HG03520 (cell line): ENCODE measurements at regions not wholly inside any gene's neighbourhood (a gene's known extent, or its start where the extent isn't known, plus 50 kb on each side); places are given as distances from the start of the nearest gene placed in this dataset.
"Not testable (repeated sequence)": the region's sequence is repeated elsewhere in the genome, so short reads cannot be mapped to it uniquely, and the experiment has no call there.

ENCODE experiments used
- ATAC-seq: cut with Tn5 transposase; IDR thresholded peaks from one replicate; pipeline ENCODE4 v1.9.1; 2021; ENCODE audit warnings: mild to moderate bottlenecking, moderate library complexity; ENCODE audit not compliant: unreplicated experiment

DNA sequence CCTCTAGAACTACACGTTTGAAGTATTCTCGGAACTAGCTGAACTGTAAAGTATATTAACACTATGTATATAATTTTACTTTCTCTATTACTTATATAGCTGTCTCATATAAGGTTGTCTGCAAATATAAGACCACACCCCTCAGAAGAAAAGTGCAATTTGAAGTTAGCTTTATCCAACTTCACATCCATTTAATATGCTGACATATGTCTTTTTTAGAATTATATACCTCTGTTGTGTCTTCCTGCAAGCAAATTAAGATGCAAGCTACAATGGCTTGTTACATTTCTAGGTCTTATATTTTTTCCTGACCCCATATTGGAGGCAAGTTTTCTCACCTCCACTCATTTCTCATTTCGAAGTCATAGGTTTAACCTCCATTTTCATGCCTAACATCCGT, 349.0 kb upstream of the AGA start:
- ATAC-seq, result no peak

DNA sequence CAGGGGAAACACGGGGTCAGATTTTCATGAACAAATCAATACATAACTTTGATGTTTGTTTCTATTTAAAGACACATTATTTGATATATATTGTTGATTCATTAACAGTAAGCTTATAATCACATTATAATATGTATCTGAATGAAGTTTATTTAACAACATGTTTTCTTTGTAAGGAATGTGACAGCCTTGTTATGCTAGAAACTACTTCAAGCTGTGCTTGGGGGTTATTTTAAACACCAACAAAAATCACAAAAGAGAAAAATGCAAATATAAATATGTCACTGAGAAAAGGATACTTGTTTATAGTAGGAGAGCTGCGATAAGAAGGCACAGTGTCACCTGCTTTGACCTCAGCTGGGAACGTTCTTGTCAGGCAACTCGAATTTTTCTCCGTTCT, 354.6 kb upstream of the AGA start:
- no peak for ATAC-seq

DNA sequence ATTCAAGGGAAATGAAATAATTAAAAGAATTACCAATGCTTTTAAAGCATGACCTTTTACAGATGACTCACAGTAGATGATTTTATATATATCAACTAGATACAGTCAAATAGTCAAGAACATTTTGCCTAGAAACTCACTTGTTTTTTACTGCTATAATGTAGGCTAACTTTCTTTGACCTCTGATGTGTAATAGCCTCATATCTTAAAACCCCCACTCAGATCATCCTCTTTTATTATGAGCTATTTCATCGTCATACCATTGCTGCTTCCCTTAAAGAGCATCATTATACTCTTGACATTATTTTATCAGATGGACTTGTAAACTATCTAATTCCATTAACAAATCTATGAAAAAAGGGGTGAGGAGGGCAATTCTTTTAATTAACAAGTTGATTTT, 355.9 kb upstream of the AGA start:
- no peak for ATAC-seq

DNA sequence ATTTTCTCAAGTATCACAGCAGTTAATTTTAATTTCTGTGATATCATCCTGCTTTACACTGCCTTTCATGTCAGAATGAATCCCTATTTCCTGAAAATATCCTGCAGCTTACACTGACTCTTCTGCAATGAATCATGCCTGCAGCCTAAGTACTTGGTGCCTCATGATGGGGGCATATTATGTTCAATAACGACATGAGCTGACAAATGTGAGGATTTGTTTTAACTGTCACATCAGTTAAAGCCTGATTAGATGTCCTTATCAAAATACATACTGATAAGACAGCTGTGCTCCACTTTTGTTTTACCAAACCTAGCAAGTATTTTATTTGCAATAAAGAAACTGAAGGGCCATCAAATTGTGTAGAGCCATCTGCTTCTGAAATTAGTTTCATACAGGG, 359.9 kb upstream of the AGA start:
- no peak for ATAC-seq

DNA sequence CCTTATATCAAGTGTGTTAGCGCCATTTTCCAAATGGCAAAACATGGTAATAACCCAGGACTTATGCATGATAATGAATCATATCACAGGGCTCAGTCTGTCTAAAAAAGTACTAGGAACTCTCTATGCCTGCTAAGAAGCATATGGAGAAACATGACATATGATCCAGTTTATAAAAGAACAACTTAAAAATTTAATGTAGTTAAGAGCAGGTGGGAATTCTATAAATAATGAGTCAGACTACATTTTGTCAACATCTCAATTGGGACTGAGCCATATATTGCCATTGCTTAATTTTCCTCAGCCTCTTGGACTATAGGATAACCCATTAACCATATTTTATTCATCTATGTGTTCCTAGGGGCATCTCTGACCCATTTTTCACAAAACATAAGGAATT, 360.4 kb upstream of the AGA start:
- no peak for ATAC-seq

DNA sequence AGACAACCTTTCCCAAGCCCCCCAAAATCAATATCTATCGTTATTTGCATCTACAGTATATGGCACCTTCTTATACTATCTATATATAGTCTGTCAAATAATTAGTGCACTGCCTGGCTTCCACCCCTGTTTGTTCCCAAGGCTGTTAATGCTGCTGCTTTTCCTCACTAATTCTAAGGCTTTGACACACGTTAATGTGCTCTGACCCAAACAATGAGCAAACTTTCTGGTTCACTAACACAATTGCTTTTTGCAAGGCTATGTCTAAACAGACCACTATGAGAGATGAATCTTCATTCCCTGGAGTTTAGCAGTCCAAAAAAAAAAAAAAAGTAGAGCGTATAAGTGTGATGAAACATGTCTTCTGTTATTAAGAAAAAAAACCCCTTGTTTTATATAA, 360.9 kb upstream of the AGA start:
- no peak for ATAC-seq

DNA sequence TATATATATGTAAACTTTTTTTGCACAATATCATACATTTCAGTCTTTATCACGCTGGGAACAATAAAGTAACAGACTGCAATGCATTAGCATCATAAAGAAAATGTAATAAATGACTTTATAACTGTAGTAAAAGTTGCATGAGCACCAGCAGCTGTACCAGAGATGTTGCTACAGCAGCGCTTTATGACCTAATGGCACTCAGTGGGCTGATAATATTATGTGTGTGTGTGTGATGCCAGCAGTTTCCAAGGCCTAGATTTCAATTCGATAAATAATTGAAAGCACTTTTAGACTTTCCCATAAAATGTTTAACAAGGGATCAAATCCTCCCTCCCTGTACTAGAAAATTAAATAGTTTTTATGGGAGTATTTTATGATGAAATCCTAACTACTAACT, 367.6 kb upstream of the AGA start:
- ATAC-seq, result no peak

DNA sequence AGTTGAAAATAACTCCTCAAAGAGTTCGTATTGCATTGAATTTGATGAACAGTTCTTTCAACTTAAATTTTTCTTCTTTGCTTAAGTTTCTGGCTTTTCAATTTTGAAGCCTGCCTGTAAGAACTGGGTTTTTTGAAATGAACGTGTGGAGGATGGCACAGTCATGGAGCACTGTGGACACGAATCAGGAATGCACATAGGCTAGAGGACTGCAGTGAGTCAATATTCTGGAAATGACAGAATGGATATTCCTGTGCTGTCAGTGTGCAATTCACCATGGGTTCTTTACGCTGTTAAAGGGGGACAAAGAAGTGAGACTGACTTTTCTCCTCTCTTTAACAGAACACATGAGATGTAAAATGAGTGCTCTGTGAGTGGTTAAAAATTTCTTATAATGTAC, 368.0 kb upstream of the AGA start:
- no peak for ATAC-seq

DNA sequence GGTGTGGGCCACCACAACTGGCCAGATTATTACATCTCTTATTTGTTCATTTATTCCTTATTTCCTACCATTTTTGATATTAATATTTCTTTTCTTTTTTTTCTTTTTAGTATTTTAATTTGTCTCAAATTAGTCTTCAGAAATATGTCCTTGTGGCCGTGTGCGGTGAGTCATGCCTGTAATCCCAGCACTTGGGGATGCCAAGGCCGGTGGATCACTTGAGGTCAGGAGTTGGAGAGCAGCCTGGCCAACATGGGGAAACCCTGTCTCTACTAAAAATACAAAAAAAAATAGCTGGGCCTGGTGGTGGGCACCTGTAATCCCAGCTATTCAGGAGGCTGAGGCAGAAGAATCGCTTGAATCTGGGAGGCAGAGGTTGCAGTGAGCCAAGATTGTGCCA, 376.2 kb upstream of the AGA start:
- ATAC-seq, result not testable (repeated sequence)

DNA sequence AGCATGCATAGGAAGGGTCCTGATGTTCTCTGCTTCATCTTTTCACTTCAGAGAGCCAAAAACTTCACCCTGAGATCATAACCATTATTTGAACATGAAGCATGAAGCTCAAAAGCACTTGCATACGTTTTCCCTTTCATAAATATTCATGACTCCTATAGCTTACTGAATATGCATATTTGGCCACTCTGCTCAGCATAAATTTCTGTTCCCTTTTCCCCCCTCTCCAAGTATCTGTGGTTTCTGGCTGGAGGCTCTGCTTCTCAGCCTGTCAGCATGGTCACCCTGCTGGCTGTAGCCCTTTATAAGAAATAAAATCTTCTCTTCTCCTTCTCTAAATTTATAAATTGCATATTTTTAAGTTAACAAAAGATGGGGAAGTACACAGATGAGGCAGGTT, 384.7 kb upstream of the AGA start:
- ATAC-seq, result no peak

DNA sequence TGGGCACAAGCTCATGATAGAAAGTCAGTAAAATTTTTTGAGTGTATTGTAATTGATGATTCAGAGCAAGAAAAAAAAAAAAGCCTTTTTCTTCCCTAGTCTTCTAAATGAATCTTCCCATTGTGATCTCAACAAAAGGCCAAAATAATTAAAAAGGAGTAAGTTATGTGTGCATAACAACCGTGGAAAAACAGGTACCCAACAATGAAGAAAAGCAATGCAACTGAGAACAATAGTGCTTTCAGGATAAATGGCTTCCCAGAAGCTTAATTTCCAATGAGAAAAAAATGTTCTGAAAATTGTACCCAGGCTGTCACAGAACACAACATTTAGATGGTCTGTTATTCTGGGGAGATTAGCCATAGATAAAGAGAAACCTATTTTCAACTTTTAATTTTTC, 399.0 kb upstream of the AGA start:
- ATAC-seq, result no peak

DNA sequence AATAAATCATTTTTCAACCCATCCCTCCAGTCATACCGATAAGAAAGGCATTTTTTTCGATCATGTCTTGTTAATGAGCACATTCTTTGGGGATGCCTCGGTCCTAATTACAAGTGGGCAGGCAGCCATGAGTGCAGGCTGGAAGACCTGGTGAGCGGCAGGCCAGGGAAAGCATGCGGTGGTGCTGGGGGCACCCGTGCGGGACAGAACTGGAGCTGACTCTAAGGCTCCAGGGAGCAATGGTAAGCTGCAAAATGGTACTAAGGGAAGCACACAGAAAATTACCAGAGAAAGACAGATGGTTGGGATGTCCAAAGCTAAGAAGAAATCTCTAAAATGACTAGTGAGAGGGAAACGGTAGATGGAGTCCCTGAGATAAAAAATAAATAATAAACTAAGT, 411.0 kb upstream of the AGA start:
- ATAC-seq, result no peak

DNA sequence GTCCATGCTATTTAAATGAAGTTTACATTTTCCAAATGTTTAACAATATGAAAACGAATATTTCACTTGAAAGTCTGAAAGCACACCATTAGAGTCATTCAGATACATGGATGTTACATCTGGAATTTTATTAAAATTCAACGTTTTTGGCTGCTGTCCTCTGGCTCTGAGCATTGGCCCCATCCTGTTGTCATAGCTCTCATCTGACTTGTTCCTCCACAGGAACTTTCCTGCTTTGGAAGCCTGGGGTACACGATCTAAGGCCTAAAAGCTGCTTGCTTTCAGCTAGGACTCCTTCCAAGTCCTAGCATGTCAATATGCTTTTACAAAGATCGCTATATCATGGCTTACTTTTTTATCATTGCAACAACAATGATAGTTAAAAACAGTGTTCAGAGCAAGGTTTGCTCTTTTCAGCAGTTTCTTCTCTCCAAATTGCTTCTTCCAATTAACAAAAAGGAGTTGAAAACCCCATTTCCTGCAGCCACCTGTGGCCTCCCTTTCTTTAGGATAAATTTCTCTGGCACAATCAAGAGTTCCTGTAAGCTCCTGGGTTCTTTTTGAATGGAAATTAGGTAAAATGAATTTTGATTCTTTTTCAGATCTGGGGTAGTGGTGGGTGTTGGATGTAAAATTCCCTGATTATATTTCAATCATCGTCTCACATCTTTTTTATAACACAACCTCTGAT, 413.4 kb upstream of the AGA start:
- no peak for ATAC-seq

DNA sequence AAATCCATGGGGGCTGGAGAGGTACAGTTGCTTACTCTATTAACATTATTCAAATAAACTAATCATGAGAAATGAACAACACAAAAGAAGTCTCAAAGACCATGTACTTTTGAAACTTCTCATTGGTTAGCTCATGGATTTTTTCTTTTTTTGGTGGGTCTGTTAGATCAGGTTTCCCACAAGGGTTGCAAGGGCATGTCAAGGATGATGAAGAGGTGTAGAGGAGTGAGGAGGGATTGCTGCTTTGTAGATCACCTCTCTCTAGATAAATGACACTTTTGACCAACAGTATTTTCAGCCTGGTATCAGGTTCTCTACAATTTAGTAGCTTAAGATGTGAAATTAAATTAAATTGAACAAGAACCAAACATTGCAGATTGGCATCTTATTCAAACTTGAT, 417.9 kb upstream of the AGA start:
- ATAC-seq, result no peak

DNA sequence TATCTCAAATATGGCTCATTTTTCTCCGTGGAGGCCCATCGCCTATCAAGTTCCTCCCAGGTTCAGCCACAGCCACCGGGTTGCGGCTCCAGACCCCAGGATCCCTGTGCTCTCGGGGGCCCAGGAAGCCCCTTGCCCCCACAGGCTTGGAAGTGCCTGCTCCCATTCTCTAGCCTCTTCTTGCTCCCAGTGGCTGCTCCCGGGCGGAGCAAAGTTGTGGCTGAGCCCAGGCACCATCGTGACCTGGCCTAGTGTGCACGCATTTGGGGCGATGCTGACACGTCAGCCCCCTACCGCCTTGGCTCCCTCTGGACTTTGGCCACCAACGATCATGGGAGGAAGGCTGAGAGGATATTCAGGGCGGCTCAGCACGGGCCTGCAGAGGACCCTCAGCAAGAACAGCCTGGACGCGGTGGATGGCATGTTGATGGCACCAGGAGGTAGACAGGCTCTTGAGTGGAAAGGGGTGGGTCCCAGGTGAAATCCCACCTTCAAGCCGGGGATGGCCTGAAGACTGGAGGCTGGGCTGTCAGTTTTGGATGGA, 419.4 kb upstream of the AGA start:
- no peak for ATAC-seq

DNA sequence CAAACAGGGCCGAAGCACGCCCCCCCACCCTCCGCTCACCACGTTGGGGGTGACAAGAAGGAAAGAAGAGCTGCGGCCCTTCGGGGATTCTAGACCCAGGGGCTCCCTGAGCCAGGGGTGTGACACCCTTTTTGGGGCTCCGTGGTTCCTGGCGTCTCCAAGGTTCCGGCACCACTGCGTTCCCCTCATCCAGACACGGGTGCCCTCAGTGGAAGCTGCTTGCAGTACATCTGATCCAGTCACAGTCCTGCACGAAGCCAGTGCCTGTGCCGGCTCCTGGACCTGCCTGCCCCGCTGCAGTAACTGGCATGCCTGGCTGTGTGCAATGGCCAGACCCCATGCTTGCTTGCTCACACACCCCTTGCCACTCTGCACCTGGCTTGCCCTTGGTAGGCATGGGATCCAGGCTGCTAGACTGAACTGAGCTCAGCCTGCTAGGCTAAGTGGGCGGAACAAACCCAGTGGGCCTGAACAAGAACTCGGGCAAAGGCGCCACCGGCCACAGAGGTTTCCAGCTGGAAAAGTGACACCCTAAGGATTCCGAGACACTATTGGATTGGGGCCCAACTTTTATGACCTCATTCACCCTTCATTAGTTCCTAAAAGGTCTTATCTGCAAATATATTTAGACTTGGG, 420.4 kb upstream of the AGA start:
- no peak for ATAC-seq

DNA sequence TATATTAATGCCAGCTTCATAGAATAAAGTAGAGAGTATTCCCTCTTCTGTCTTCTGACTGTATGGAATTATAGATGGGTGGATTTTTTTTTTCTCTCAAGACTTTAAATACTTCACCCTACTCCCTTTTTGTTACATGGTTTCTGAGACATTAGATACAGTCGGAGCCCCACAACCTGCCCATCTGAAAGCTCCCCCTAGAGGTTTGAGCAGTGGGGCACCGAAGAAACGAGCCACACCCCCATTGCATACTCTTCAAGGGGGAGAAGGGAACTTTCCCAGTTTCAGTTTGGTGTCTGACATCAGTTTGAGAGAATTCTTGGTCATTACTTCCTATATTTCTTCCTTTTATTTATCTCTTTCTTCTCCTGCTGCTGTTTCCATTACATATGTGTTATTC, 437.6 kb upstream of the AGA start:
- no peak for ATAC-seq

DNA sequence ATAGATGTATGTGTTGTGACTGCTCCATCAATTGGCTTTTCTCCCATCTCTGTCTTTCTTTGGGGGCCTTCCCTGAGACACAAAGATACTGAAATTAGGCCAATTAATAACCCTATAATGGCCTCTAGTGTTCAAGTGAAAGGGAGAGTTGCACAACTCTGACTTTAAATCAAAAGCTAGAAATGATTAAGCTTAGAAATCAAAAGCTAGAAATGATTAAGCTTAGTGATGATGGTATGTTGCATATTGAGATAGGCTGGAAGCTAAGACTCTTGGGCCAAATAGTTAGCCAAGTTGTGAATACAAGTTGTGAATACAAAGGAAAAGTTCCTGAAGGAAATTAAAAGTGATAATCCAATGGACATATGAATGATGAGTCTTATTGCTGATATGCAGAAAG, 452.9 kb upstream of the AGA start:
- ATAC-seq, result no peak

DNA sequence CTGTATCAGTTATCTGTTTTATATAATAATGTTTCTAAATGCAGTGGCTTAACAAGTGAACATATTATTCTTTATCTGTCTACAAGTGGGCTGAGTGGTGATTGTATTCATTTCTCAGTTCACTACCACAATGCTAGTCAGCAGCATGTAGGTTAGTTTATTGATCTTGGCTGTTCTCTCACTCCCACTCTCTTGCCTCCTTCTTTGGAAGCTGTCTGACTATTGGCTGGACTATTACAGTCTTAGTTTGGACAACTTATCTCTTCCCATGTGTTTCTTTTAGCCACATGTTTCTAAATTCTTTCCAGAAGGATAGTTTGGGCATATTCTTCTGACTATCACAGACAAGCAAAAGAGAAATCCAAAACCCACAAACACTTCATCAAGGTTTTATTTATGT, 459.5 kb upstream of the AGA start:
- ATAC-seq, result no peak

DNA sequence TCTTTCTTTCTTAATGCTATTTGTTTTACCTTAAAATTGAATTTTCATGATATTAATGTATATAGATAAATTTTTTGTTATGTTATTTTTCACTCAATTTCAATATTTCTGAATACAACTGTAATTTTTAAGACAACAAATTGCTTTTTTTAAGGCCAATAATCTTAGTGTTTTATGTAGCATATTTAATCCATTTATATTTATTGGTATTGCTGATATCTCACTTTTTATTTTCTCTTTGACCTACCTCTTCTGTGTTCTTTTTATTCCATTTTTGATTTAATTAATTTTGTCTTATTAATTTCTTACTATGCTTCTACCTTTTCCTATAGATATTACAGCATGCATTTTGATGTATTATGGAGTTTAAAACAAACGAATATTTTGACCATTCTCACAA, 460.1 kb upstream of the AGA start:
- no peak for ATAC-seq

DNA sequence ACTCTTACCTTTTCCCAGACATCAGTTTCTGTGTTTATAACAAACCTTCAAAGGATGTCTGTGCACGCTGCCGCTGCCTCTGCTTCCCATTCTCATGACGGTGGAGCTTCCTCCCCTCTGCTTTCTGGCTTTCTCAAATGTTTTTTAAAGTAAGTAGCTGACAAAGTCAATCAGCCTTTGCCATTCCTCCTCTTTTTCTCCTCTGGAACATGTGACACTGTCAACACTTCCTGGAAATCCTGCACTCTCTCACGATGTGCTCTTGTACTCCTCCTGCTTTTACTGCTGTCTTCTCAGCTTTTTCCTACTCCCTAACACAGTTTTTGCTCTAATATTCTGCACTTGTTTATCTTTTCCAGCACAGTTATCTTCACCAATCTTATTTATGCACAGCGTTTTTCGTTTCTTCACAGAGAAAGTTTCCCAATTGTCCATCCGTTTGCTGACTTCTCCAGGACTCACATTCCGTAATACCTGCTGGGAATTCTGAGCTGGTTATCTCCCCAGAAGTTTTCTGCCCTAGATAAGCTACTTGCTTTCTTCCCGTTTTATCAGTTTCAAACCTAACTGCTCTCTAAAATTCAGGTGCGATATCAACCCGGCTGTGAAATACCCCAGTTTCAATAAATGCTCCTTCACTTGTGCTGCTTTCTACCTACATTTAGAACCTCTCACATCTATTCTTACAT, 465.6 kb upstream of the AGA start:
- ATAC-seq, result no peak

DNA sequence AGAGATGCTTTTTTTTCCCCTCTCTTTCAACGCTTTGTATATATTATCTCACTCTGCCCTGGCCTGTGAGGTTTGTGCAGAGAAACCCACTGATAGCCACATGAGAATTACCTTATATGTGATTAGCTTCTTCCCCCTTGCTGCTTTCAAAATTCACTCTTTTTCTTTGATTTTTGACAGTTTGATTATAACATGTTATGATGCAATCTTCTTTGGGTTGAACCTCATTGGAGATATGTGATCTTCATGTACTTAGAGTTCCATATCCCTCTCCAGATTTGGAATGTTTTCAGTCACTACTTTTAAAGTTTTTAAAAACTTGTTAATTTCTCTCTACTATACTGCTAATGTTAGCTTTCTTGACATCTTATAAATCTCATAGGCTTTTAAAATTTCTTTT, 479.5 kb upstream of the AGA start:
- no peak for ATAC-seq
